Putamen (tissue), 1 donor: ENCODE measurements at regions not wholly inside any gene's neighbourhood (a gene's known extent, or its start where the extent isn't known, plus 50 kb on each side); places are given as distances from the start of the nearest gene placed in this dataset.

Experiments
- DNase-seq: peaks from one replicate; pipeline ENCODE4 v3.0.0-alpha.2; 2016; ENCODE audit warnings: low spot score

DNA sequence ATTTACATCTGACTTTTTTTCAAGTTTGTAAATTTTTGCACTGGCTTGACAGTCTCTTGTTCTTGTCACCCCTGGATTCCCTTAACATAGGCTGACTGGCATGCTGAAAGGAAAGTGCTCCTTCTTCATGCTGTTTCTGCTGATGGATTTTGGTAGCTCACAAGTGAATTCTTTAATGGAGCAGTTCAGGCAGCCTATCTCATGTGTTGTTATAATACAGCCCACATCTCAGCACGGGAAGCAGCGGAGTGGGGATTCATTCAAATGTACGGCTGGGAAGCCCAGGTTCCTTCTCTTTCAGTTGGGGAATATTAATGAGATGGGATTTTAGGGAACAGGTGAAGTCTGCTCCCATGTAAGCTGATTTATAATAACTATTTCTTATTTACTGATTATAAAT lies 142.8 kb downstream of the CD8B2 start:
- no peak for DNase-seq

DNA sequence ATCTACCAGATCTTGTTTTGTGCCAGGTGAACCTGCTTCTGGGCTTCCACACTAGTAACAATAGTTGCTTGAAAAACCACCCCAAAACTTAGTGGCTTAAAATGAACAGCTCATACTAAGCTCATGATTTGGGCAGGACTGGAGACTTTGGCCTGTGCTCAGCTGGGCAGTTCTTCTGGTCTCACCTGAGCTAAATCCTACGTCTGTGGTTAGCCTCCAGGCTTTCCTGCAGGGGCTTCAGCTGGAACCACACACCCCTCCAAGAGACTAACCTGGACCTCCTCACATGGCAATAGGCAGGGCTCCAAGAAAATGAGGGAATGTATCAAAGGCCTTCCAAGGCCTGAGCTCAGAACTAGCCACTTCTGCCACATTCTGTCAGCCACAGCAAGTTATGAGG lies 144.1 kb downstream of the CD8B2 start:
- DNase-seq = no peak

DNA sequence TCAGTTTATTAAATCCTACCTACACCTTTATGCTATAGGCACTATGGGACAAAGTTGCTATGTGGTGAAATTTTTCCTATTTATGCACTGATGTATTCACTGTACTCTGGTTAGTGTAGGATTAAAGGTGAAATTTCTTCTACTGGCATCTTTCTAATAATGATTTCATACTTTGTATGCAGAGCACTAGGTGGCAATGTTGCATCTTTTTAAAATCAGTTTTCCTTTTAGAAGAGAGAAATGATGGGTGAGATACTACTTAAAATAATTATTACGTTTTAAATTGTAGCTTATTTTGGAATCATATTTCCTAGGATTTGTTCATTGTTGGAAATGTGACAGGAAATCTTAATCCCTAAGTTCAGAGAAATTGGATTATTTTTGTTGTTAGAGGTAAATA lies 150.9 kb downstream of the CD8B2 start:
- peak; percentile 18 for DNase-seq

DNA sequence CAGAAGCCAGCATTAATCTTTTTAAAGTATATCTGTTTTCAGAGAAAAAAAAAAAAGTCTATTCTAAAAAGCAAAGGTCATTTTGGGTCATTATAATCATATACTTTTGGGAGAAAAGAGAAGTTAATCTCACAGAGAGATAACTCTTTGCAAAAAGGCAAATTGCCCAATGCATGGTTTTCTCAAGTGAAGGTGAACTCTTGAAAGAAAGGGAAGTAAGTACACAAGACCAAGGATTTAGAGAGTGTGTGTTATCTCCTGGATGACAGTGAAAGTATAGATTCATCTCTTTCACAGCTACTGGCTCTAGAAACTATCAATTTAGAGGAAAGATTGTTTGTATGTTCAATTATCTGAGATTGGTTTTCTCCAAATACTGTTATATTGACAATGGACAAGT lies 151.4 kb downstream of the CD8B2 start:
- no peak for DNase-seq

DNA sequence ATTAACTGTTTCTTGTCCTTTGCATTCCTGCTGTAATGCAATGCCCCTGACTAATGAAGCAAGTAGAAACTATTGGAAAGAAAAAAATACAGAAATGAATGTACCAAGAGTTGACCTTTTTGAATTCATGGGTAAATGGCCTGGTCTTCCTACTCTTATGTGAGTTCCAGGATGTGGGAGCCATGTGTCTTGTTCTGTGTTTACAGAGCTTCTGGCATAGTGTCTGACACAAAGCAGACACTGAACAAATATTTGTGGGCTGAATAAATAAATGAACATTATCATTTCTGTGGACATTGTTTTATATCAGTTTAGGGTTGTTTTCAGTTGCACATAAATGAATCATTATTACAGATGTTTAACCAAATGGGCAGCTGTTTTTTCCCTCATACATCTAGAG lies 155.5 kb downstream of the CD8B2 start:
- DNase-seq = no peak

DNA sequence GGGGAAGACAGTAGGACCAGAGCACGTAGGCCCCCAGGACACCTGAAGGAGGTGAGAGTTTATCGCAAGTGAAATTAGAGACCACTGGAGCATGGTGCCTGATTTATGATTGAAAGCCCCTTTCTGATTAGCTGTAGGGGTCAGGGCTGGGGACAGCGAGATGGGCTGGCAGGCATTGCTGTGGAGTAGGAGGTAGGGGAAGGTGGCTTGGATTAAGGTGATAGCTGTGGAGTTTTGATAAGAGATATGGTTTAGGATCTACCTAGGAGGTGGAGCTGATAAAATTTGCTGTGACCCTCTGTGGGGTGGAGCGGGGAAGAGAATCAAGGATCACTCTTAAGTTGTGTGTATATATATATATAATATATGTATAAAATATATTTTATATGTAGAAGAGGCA lies 157.5 kb downstream of the CD8B2 start:
- no peak for DNase-seq

DNA sequence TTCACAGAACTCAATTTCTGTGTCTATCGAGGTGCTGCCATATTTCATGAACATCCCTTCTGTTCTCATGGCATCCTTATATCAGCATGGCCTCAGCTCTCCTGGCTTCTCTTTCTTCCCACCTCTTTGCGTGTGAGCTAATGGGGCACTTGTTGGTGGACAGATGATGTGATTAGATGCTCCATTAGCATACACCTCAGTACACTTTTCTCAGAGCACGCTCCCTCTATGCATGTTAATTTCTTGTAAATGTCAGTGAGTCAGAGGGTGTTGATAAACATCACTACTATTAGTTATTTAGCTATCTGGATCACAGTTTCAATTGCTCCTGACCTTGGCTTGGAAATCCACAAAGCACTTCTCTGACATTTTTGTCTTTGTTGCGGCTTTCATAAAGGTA lies 159.4 kb downstream of the CD8B2 start:
- no peak for DNase-seq

DNA sequence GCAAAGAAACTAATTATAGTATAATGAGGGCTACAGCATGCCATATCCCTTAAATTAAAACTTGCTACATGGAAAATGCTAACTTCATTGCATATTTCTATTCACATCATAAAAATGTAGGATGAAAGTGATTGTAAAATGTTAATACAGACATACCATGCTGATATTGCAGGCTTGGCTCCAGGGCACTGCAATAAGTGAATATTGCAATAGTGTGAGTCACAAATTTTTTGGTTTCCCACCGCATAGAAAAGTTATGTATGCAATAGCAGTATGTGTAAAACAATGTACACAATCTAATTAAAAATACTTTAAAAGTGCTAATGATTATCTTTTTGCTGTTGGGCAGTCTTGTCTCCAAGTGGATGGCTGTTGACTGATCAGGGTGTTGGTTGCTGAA lies 162.1 kb downstream of the CD8B2 start:
- no peak for DNase-seq

DNA sequence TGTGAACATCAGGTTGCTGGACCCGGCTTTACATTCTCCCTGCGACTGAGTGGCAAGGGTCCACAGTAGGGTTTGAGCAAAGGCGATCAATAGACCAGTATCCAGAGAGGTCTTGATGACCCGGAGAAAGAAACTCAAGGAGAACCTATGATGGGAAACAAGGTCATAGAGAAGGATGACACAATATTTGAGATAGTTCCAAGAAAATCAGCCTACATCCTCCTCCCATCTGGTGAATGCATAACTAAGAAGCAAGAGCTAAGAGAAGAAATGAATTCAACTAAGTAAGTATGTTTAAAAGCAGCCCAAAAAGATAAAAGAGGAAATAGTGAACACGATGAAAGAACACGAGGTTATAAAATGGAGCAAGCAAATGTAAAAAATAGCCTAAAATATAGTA lies 166.3 kb downstream of the CD8B2 start:
- no peak for DNase-seq

DNA sequence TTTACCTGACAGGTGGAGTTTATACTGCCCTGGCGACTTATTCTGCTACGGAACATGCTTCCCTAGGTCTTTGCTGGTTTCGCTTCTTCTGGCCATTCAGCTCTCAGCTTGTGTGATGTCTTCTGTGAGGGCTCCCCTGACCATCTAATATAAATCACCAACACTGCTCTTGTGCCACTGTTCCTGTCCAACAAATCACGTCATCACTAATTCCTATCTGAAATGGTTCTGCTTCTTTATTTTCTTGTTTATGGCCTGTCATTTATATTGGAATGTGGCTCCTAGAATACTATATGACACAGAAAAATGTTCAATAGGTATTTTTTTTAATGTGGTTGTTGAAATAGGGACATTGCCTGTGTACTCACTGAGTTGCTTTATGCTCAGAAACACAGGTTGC lies 171.5 kb downstream of the CD8B2 start:
- no peak for DNase-seq

DNA sequence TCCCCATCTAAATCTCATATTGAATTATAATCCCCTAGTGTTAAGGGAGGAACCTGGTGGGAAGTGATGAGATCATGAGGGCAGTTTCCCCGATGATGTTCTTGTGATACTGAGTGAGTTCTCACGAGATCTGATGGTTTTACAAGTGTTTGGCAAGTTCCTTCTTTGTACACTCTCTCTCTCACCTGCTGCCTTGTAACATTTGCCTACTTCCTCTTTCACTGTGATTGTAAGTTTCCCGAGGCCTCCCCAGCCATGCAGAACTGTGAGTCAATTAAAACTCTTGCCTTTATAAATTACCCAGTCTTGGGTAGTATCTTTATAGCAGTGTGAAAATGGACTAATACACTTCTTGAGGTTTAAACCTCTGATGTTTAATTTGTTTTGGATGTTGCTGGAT lies 177.5 kb downstream of the CD8B2 start:
- no peak for DNase-seq

DNA sequence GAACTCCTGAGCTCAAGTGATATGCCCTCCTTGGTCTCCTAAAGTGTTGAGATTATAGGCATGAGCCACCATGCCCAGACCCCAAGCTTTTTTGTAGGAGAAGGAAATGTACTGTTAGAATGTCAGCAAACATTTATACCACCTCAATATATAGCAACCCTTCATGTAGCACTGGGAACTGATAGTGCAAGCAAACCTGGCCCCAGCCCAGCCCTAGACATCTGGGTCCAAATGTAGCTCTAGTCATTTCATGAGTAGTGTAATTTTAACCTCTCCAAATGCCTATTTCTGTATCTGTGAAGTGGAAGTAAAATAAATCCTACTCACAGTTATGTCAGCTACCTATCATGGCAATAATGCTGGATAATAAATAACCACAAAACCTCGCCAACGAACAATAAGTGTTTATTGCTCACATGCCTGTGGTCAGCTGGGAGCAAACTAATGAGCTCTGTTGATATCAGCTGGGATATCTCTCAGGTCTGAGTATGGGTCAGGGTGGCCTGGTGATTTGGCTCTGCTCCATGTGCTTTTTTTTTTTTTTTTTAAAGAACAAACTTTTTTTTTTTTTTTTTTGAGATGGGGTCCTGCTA lies 180.4 kb downstream of the CD8B2 start:
- DNase-seq = no peak

DNA sequence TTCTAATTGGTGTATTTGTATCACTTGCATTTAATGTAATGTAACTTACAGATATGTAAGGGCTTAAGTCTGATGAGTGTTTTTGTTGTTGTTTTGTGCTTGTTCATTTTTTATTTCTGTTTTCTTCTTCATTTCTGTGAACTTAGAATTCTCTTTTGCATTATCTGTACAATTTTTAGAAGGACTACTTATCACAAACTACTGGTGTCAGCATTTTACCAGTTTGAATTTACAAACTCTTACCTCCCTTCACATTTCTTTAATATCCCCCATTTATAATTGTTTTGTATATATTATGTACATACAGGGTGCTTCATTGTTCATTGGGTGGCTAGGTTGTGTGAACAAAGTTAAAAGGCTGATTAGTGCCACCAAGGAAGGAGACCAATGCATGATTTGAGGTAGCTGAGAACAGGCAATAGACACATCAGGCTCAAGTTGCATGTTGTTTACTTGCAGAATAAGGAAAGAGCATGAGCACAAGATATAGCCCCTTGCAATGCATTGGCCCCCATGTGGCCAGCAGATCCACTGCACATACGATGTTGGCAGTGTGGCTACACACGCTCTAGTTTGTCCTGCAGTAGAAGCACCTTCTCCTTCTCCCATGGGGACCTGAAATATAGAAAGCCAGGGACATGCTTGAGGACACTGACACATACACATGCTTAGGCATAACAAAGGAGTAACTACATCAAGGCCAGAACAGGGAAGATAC lies 198.2 kb downstream of the CD8B2 start:
- DNase-seq = no peak

DNA sequence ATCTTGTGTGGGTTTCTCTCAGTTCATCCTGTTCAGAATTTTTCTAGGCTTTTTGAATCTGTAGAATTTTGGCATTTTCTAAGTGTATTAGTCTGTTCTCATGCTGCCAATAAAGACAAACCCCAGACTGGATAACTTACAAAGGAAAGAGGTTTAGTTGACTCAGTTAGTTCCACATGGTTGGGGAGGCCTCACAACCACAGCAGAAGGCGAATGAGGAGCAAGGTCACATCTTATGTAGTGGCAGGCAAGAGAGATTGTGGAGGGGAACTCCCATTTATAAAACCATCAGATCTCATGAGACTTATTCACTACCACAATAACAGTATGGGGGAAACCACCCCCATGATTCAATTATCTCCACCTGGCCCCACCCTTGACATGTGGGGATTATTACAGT lies 199.2 kb downstream of the ST6GAL2 start:
- DNase-seq = no peak

DNA sequence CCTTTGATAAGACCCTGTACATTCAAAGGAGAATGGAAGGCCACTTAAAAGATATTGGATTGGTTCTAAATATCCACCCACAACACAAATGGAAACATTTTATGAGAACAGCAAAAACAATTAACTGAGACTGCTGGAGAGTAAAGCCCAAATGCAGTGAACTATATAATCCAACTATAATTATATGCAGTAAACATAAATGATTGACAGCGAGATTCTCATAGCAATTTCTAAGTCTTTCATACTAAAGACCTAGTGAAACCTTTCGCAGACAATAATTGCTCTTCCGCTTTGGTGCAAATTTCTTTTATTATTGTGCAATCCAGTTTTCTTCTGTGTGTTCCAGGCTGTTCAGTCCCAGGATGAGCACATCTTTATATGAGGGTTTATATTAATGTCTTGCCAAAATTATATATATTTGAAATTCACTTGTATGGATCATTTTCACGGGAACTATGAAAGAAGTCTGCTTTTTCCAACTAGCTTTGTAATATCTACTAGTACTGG lies 190.9 kb downstream of the ST6GAL2 start:
- DNase-seq = no peak

DNA sequence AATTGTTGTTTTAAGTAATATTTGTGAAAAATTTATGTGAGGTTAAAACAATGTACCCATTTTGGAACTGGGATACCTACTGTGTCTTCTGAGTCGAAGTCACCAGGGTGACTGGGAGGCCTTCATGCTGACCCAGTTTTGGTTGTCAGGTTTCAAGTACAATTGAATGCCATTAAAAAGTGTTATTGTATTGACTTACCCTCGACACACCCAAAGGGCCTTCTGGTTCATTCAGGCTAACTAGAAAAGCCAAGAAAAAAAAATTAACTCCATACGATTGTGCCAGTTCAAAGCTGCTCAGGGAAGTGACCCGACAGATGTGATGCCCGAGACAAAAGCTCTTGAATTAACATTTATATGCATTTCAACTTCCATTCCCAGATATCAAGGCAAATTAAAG lies 190.0 kb downstream of the ST6GAL2 start:
- no peak for DNase-seq

DNA sequence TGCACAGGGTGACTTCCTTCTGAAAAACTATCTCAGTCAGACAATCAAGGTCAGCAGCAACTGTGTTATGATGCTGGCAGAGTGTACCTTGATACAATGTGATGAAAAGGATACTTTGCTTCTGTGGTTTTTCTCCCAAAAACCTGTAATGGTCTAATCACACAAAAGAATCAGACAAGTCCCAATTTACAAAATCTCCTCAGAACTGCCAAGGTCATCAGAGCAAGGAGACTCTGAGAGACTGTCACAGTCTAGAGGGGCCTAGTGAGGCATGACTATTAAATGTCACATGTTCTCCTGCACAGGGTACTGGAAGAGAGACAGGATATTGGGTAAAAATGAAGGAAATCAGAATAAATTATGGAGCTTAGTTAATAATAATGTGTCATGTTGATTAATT lies 185.4 kb downstream of the ST6GAL2 start:
- no peak for DNase-seq

DNA sequence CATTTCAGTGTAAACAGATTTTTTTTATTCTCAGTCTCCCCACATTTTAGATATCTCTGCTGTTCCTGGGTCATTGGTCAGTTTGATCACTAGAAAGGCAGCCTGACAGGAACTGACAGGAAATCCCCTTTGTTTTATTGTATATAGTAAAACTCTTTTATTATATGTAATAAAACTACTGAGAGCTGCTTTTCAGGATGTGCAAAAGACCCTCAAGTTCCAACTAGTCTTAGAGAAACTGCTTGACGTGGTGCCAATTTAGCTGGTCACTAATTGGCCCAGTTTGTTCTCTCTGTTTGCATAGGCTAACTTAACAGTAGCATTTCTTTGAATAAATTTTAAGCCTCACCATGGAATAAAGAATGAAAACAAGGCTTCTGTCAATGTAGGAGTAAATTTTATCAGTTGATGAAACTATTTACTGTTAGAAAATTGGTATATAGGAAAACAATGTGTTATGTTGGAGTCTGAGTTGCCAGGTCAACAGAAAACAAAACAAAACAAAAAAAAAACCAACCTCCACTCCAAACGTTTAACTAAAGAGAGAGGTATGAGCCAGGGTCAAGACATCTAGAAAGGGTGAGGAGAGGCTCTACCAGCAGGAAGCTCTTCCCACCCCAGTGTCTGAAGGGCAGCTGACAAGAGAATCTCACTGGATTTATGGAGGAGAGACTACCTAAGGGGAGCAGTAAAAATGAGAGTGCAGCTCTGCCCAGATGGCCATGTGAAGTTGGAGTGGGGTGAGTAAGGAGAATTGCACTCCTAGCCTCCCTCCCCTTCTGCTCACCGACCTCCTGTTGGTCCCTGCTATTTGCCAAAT lies 184.6 kb downstream of the ST6GAL2 start:
- no peak for DNase-seq

DNA sequence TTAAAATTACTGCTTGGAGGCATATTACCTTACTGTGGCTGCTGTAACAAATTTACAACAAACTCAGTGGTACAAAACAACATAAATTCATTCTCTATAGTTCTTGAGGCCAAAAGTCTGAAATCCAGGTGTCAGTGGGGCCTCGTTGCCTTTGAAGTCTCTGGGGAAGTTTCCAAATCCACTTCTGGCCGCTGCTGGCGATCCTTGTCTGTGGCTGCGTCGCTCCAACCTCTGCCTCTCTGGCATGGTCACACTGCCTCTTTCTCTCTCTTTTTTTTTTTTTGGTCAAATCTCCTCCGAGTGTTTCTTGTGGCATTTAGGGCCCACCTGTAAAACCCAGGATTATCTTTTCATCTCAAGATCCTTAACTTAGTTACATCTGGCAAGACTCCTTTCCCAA lies 182.8 kb downstream of the ST6GAL2 start:
- no peak for DNase-seq

DNA sequence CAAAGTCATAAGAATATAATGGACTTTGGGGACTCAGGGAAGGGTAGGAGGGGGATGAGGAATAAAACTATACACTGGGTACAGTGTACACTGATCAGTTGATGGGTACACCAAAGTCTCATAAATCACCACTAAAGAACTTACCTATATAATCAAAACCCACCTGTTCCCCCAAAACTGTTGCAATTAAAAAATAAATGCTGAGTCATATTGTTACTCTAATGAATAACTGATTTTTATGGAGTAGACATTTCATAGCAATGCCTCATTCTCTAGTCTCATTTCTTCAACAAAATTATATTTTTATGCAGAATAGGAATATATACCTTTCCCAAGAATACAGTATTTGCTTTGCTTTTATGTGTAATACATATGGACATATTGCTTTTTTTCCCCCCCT lies 181.2 kb downstream of the ST6GAL2 start:
- DNase-seq = no peak

DNA sequence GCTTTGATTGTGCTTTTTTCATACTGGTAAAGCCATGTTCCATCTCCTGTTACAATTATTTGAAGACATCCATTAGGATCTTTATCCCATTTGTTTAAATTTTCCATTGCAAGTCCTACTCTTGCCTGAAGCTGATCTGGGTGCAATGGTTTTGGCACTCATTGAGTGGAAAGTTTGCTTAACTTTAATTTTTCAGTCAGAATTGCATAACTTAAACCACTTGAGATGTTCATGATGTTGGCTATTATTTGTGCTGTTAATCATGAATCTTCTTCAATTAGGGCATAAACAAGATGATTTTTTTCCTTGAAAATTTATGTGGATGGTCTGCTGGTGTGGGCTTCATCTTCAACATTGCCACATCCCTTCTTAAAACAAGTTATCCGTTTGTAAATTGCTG lies 180.1 kb downstream of the ST6GAL2 start:
- no peak for DNase-seq

DNA sequence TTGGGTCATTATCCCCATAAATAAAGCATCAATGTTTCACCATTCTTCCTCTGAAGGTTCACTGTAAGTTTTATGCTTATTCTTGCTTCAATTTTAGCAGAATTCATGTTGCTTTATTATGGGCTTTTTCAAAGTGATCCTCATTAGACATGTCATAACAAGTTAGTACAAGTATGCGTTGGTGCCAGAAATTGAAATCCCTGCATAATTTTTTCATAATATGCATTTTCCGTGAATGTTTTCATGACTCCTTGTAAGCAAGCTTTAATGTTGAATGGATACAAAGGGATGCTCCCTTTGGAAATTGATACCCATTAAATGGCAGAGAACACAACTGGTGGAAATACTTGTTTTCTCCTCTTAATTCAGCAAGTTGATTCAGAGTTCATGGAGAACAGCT lies 179.7 kb downstream of the ST6GAL2 start:
- no peak for DNase-seq

DNA sequence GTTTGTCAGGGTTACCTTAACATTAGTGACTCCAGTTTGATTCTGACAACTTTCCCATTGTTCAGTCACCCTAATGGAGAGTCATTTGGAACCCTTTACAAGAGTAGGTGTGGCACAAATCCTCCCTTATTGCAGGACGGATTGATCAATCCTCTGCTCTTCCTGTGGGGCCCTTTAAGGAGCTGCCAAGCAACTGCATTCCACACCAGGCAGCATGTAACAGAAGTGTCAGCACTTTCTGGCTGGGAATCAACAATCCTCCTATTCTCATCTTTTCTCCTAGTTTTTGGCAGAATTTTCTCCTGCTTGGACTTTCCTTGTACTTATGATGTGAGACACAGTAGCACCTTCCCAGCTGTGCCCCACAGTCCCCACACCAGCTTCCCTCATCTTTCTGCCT lies 177.8 kb downstream of the ST6GAL2 start:
- DNase-seq = no peak
